ENCODE measurements at regions not wholly inside any gene's neighbourhood (a gene's known extent, or its start where the extent isn't known, plus 50 kb on each side); places are given as distances from the start of the nearest gene placed in this dataset.

DNA sequence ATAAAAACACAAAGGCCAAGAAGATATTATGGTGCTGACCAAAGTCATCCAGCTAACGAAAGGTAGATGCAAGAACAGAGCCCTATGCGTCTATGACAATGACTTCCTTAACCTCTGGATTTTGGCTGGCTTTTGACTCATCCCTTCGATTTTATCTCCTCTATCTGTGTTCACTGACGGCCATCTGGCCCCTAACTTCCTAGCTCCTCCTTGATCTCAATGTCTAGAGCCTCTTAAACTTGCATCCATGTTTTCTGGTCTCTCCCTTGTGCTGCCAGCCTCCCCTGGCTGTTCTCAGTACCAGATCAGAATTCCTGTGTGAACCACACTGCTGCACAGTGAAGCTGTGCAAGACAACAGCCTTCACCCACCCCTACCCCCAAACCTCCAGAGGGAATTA is 452.9 kb downstream of the UTRN start:
- ChIA-PET CTCF (interaction anchor here (0.6 kb wide), 1 partner anchor 14 kb away, joined by 4 read pairs; no protein-coding TSS in a partner anchor), POLR2A (interaction anchor here (0.6 kb wide), 1 partner anchor 1203 kb away, joined by 3 read pairs; no protein-coding TSS in a partner anchor)
- TF ChIP-seq, protein P1, sequence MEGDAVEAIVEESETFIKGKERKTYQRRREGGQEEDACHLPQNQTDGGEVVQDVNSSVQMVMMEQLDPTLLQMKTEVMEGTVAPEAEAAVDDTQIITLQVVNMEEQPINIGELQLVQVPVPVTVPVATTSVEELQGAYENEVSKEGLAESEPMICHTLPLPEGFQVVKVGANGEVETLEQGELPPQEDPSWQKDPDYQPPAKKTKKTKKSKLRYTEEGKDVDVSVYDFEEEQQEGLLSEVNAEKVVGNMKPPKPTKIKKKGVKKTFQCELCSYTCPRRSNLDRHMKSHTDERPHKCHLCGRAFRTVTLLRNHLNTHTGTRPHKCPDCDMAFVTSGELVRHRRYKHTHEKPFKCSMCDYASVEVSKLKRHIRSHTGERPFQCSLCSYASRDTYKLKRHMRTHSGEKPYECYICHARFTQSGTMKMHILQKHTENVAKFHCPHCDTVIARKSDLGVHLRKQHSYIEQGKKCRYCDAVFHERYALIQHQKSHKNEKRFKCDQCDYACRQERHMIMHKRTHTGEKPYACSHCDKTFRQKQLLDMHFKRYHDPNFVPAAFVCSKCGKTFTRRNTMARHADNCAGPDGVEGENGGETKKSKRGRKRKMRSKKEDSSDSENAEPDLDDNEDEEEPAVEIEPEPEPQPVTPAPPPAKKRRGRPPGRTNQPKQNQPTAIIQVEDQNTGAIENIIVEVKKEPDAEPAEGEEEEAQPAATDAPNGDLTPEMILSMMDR (IDR thresholded peaks at IDR 0.05): no peak
- H3K27ac ChIP-seq (ENCODE audit: low read depth in 1 of 2, low read length in 2 of 2): no peak overlapping the region
- Mint-ChIP-seq H3K4me1 (ENCODE audit: low read depth) (peaks cover 7% of the 10 kb centered on the region), H3K36me3 (ENCODE audit: low read depth) (peaks cover 83% of the 10 kb centered on the region), H3K27ac (no peak overlapping the region), H3K4me3 (no peak overlapping the region), H3K27me3 (no peaks in the 10 kb centered on the region), H3K9me3 (no peaks in the 10 kb centered on the region)
- DNase-seq: no peak
- H3K27me3 ChIP-seq (ENCODE audit: control insufficient read depth in 1 of 2, insufficient read depth in 2 of 2, low read length in 2 of 2): no peaks in the 10 kb centered on the region
- H3K9me3 ChIP-seq (ENCODE audit: control insufficient read depth in 1 of 2, insufficient read depth in 1 of 2, low read length in 2 of 2): no peaks in the 10 kb centered on the region
- intact Hi-C loops (cut with DNase I, micrococcal nuclease): loop anchor here in 1 of 2 experiments (10.0 kb wide), 1 partner anchor 153 kb away; no protein-coding TSS in a partner anchor
- ATAC-seq (ENCODE audit: poor library complexity): no peak
- H3K36me3 ChIP-seq (ENCODE audit: insufficient read depth, low read length): peaks cover 33% of the 10 kb centered on the region
- H3K4me3 ChIP-seq (ENCODE audit: low read length): no peak overlapping the region
- no peaks in the 10 kb centered on the region for H3K4me1 ChIP-seq (ENCODE audit: insufficient read depth, low read length)

DNA sequence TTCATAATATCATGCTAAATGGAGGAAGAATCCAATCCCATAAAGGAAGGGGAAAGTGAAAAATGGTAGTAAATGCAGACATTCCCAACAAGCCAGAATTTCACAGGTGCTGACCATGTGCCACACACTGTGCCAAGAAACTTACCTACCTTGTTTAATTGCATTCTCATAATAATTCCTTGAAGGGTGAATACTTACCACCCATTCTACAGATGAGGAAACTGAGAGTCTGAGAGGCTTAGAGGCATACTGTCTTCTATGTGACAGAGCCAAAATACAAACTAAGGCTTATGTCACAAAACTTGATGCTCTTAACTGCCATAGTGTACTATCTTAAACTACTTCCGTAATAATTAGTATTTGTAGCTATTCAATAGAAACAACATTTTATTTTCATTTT is 454.7 kb downstream of the UTRN start:
- ATAC-seq (ENCODE audit: poor library complexity) (no peak), DNase-seq (no peak)
- POLR2A ChIA-PET: no interaction called here
- Histone ChIP-seq H3K4me1 (ENCODE audit: insufficient read depth, low read length) (no peaks in the 10 kb centered on the region), H3K27me3 (ENCODE audit: control insufficient read depth in 1 of 2, insufficient read depth in 2 of 2, low read length in 2 of 2) (no peaks in the 10 kb centered on the region), H3K9me3 (ENCODE audit: control insufficient read depth in 1 of 2, insufficient read depth in 1 of 2, low read length in 2 of 2) (no peaks in the 10 kb centered on the region), H3K36me3 (ENCODE audit: insufficient read depth, low read length) (peaks cover 18% of the 10 kb centered on the region), H3K4me3 (ENCODE audit: low read length) (no peak overlapping the region), H3K27ac (ENCODE audit: low read depth in 1 of 2, low read length in 2 of 2) (no peak overlapping the region)
- Mint-ChIP-seq H3K9me3 (no peaks in the 10 kb centered on the region), H3K36me3 (ENCODE audit: low read depth) (peaks cover 70% of the 10 kb centered on the region), H3K4me1 (ENCODE audit: low read depth) (peaks cover 1% of the 10 kb centered on the region), H3K27ac (no peak overlapping the region), H3K27me3 (no peaks in the 10 kb centered on the region), H3K4me3 (no peak overlapping the region)
- intact Hi-C loops (cut with DNase I, micrococcal nuclease): loop anchor here (10.0 kb wide), 1 partner anchor 155 kb away; no protein-coding TSS in a partner anchor
- CTCF ChIA-PET: interaction anchor here (1.4 kb wide), 1 partner anchor 11 kb away, joined by 5 read pairs; no protein-coding TSS in a partner anchor
- TF ChIP-seq, protein P1 (IDR thresholded peaks at IDR 0.05): no peak

DNA sequence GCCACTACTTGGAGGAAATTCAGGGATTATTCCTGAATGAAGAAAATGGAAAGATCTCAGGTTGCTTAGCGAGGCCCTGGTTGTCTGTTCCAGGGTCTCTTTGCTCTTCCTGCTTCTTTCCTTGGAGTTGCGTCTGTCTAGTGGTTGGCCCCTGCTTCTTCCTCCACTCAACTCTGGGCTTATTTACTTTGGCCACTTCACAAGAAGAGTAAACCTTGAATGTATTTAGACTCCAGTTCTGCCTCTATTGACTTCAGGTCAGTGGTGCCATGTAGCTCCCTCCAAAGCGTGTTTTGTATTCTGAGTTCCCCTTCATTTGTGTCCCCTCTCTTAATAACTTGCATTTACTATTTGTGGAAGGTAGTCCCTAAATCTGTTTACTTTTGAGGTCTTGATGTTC is 456.5 kb downstream of the UTRN start:
- no peaks in the 10 kb centered on the region for H3K27me3 Mint-ChIP-seq
- TF ChIP-seq, protein P1 (IDR thresholded peaks at IDR 0.05): no peak
- no peak overlapping the region for H3K4me3 Mint-ChIP-seq
- intact Hi-C loops (cut with DNase I, micrococcal nuclease): loop anchor here in 1 of 2 experiments (10.0 kb wide), 1 partner anchor 157 kb away; no protein-coding TSS in a partner anchor
- no peaks in the 10 kb centered on the region for H3K4me1 ChIP-seq (ENCODE audit: insufficient read depth, low read length)
- H3K4me1 Mint-ChIP-seq (ENCODE audit: low read depth): no peaks in the 10 kb centered on the region
- no peaks in the 10 kb centered on the region for H3K9me3 ChIP-seq (ENCODE audit: control insufficient read depth in 1 of 2, insufficient read depth in 1 of 2, low read length in 2 of 2)
- CTCF ChIA-PET: no interaction called here
- H3K27ac Mint-ChIP-seq: no peak overlapping the region
- H3K36me3 ChIP-seq (ENCODE audit: insufficient read depth, low read length): peaks cover 6% of the 10 kb centered on the region
- H3K9me3 Mint-ChIP-seq: no peaks in the 10 kb centered on the region
- DNase-seq (no peak), ATAC-seq (ENCODE audit: poor library complexity) (no peak)
- no peaks in the 10 kb centered on the region for H3K27me3 ChIP-seq (ENCODE audit: control insufficient read depth in 1 of 2, insufficient read depth in 2 of 2, low read length in 2 of 2)
- no peak overlapping the region for H3K27ac ChIP-seq (ENCODE audit: low read depth in 1 of 2, low read length in 2 of 2)
- POLR2A ChIA-PET: no interaction called here
- H3K4me3 ChIP-seq (ENCODE audit: low read length): no peak overlapping the region
- peaks cover 54% of the 10 kb centered on the region for H3K36me3 Mint-ChIP-seq (ENCODE audit: low read depth)

Measured in CD4-positive, alpha-beta T cell (primary cell).